ENCODE measurements at regions not wholly inside any gene's neighbourhood (a gene's known extent, or its start where the extent isn't known, plus 50 kb on each side); places are given as distances from the start of the nearest gene placed in this dataset.
"Not testable (repeated sequence)": the region's sequence is repeated elsewhere in the genome, so short reads cannot be mapped to it uniquely, and the experiment has no call there.

DNA sequence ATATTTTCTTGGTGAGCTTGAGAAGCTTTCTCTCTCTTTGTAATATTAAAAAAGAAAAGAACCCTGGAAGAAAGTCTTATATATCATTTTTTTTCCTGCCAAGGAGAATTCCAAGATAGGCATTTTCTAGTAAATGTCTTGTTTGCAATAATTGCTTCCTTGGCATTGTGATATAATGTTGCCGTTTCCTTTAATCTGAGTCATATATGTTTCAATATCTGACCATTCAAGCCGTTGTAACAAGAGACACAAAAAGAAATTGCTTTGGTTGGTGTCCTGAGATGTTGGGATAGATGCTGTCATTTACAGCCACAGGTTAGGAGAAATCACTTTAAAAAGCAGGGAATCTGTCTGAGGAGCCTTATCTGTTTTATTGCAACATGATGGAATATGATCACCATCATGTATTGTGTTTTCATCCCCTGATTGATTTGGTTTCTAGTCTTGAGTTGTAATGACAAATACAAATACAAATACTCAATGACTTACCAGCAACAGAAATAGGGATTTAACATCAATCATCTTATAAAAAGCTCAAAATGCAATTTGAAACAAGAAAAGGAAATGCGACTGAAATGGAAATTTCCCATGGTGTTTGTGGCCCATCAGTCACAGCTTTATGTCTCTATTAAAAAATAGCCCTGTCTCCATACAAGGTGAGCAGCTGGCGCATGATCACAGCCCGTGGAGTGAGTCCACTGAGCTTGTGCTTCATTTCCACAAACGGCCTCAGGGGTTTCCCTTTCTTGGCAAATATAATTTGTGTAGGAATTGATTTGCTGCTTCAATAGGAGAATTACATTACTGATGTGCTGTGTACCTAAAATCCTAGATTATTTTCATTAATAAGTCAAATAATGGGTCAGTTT is 250.1 kb upstream of the TRPC7 start:
- no peak for FAIRE-seq

DNA sequence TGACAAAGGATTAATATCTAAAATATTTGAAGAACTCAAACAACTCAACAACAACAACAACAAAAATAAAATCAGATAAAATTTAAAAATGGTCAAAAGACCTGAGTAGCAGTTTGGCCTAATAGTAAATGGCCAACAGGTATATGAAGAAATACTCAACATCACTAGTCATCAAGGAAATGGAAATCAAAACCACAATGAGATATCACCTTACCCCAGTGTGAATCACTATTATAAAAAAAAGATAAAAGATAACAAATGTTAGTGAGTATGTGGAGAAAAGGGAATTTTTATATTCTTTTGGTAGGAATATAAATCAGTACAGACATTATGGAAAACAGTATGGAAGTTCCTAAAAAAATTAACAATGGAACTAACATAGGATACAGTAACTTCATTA is 247.9 kb upstream of the TRPC7 start:
- FAIRE-seq: no peak

DNA sequence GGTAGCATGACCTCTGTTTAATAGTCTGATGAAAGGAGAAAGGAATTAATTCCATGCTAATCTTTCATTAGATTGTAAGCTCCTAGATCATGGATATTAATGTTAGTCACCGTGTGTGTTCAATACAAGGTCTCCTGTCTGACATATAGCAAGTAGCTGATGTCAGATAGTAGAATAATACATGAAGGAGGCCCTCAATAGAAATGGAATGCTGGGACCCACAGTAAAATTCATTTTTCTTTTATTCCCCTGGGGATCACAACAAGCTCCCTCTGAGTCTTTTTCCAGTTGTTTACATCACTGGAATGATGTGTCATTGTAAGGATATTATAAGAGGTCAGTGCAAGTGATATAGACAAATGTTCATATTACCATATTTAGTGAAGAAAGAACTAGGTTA is 240.3 kb upstream of the TRPC7 start:
- FAIRE-seq: no peak

DNA sequence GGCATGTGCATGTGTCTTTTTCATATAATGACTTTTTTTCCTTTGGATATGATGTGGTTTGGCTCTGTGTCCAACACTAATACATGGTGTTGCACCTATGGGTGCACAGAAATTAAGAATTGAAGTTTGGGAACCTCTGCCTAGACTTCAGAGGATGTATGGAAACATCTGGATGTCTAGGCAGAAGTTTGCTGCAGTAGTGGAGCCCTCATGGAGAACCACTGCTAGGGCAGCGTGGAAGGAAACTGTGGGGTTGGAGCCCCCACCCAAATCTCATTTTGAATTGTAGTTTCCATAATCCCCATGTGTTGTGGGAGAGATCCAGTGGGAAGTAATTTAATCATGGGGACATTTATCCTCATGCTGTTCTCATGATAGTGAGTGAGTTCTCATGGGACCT is 235.0 kb upstream of the TRPC7 start:
- FAIRE-seq: no peak

DNA sequence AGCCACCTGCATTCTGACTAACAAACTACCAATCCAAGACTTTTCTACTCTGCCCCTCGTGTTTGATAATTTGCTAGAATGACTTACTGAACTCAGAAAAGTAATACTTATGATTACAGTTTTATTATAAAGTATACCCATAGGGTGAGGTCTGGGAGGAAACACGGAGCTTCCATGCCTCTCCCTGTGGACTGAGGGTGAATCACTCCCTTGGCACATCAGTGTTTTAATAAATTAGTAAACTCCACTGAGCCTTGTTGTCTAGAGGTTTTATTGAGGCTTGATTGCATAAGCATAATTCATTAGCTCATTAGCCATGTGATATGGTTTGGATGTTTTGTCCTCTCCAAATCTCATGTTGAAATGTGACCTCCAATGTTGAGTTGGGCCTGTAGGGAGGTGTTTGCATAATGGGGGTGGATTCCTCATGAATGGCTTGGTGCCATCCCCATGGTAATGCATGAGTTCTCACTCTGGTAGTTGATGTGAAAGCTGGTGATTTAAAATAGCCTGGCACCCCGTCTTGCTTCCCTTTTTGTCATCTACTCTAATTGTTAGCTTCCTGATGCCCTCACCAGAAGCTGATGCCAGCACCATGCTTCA is 233.6 kb upstream of the TRPC7 start:
- no peak for FAIRE-seq

DNA sequence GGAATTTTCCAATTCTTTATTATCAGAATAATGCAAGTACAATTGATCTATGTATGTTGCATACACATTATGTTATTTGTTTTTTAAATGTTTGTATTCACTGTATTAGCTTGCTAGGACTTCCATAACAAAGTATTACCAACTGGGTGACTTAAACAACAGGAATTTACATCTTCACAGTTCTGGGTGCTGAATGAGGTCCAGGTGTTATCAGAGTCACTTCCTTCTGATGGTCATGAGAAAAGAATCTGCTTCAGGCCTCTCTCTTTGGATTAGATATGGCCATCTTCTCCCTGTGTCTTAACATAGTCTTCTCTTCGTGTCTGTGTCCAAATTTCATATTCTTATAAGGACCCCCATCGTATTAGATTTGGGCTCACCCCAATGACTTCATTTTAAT is 229.1 kb upstream of the TRPC7 start:
- FAIRE-seq: no peak

DNA sequence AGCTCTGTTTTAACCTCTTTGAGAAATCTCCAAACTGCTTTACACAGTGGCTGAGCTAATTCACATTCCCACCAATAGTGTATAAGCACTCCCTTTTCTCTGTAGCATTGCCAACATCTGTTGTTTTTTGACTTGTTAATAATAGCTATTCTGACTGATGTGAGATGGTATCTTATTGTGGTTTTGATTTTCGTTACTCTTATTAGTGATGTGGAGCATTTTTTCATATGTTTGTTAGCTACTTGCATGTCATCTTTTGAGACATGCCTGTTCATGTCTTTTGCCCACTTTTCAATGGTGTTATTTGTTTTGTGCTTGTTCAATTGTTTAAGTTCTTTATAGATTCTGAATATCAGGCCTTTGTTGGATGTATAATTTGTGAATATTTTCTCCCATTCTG is 225.2 kb upstream of the TRPC7 start:
- no peak for FAIRE-seq

DNA sequence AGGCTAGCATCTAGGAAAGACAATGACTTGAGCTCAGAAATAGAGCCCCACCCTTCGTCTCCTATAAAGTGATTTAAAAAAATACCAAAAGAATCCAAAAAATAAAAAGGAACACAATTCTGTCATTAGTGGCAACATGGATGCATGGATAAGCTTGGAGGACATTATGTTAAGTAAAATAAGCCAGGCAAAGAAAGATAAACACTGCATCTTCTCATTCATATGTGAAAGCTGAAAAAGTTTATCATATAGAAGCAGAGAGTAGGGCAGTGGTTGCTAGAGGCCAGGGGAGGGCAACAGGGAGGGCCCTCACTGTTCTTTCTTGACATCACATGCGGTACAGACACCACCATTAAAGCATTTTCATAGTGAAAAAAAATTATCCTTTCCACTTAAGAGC is 220.9 kb upstream of the TRPC7 start:
- FAIRE-seq: no peak

DNA sequence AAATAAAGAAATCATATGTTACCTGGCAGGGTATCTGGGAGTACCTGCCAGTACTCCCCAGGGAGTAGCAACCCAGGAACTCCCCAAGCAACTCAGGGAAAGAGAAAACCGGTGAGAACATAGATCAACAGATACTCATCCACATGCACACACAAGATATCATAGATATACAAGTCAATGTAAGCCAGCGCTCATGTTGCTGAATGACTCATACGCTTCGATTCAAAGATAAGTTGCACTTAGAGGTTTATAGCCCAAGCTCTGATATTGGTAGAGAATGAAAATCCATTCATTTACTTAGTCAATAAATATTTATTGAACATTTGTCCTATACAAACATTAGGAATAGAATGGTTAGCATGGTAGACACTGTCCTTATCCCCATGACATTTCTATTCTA is 219.1 kb upstream of the TRPC7 start:
- no peak for FAIRE-seq

DNA sequence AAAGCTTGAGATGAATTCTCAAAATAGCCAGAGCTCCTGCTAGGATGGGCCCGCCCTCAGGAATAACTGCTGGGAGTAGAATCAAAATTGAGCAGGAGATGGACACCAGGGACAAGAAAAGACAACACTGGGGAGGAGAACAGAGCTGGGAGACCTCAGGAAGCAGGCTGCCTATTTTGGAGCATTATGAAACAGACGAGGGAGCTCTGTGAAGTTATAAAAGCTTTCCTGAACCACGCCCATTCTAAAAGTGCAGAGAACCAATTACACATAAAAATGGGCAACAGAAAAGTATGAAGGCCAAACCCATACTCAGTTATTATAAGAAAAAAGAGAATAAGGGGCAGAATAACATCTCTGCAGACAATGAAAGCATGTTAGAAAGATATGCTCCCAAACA is 213.9 kb upstream of the TRPC7 start:
- no peak for FAIRE-seq

DNA sequence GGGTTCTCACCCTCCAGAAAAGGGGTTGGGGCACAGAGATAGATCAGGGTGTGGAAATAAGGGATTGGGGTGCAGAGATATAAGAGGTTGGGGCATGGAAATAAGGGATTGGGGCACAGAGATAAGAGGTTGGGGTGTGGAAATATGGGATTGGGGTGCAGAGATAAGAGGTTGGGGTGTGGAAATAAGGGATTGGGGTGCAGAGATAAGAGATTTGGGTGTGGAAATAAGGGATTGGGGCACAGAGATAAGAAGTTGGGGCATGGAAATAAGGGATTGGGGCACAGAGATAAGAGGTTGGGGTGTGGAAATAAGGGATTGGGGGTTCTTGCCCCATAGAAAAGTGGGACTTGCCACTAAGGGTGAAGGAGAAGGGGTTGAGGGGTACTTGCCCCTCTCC is 204.5 kb upstream of the TRPC7 start:
- FAIRE-seq: not testable (repeated sequence)

DNA sequence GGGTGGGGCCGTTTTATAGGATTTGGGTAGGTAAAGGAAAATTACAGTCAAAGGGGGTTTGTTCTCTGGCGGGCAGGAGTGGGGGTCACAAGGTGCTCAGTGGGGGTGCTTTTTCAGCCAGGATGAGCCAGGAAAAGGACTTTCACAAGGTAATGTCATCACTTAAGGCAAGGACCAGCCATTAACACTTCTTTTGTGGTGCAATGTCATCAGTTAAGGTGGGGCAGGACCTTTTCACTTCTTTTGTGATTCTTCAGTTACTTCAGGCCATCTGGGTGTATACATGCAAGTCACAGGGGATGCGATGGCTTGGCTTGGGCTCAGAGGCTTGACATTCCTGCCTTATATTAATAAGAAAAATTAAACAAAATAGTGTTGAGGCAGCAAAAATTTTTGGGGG is 200.1 kb upstream of the TRPC7 start:
- FAIRE-seq: not testable (repeated sequence)

DNA sequence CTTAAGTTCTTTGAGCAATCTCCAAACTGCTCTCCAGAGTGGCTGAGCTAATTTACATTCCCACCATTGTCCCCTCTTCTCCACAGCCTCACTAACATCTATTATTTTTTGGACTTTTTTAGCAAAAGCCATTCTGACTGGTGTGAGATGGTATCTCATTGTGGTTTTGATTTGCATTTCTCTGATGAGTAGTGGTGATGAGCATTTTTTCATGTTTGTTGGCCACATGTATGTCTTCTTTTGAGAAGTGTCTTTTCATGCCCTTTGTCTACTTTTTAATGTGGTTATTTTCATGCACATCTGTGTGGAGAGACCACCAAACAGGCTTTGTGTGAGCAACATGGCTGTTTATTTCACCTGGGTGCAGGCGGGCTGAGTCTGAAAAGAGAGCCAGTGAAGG is 199.7 kb upstream of the TRPC7 start:
- FAIRE-seq: not testable (repeated sequence)

DNA sequence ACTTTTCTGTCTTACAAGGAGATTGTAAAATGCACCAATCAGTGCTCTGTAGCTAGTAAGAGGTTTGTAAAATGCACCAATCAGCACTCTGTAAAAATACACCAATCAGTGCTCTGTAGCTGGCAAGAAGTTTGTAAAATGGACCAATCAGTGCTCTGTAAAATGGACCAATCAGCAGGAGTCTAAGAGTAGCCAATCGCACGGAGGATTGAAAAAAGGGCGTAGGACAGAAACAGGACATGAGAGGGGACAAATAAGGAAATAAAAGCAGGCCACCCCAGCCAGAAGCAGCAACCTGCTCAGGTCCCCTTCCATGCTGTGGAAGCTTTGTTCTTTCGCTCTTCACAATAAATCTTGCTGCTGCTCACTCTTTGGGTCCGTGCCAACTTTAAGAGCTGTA is 199.1 kb upstream of the TRPC7 start:
- not testable (repeated sequence) for FAIRE-seq

DNA sequence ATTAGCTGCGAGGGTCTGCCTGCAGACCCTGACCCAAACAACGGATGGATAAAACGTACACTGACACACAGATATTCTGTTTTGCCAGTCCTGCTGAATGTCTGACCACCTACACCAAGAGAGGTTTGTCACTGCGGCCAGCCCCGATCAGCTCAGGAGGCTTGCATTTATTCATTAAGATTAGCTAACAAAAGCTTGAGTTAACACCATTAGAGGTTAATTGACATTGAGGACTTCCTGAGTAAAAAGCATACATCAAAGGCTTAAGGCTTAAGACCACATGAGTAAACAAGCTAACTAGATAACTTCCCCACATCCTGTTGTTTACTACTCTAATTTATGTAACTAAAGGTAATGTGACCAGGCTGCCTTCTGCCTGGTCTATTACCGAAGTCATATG is 198.1 kb upstream of the TRPC7 start:
- FAIRE-seq: no peak

DNA sequence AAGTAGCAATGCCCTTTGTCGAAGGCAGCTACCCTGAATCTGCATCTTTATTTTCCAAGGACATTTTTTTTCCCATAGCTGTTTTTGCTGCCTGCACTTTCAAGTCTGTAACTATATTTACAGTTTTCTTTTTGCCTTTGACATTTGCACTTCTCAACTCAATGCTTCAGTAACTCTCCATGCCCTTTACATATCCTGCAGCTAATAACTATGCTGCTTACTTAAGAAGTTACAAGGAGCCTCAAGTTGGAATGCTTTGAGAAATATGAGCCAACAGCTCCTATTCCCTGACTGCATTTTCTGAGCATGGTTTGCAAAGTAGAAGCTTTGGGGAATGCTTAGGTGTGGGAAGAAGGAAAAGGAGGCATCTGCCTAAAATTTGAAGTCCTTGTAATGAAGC is 194.8 kb upstream of the TRPC7 start:
- no peak for FAIRE-seq

DNA sequence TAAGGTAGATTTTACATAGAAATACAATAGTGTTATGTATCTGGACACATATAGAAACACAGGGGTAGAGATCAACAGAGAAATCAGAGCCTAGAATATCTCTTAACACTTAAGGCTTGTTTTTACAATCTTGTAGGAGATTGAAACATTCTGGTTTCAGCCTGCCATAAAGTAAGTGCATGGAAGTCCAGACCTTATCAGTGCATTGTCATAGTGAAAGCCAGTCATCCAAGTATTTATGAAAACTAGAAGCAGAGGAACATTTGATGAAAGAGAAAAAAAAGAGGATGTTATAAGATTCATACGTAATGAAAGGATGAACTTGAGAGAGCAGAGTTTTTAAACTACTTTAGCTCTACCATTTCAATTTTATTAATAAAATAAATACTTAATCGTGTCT is 194.3 kb upstream of the TRPC7 start:
- FAIRE-seq: no peak

DNA sequence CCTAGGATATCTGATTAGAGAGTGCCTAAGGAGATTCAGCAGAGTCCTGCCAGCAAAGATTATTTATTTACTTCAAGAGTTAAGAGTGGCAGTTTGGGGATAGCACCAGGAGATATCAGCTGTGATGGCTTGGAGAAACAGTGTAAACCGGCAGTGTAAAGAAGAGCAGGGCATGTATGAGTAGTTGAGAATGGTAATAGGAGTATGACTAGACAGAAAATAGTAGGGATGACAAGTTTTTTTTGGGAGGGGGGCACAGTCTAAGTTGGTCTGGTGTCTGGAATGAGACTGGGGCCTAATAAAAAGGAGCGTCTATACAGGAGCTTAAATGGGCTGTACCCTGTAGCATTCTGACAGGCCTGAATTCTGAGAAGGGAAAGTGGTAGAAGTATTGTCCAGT is 181.8 kb upstream of the TRPC7 start:
- not testable (repeated sequence) for FAIRE-seq

DNA sequence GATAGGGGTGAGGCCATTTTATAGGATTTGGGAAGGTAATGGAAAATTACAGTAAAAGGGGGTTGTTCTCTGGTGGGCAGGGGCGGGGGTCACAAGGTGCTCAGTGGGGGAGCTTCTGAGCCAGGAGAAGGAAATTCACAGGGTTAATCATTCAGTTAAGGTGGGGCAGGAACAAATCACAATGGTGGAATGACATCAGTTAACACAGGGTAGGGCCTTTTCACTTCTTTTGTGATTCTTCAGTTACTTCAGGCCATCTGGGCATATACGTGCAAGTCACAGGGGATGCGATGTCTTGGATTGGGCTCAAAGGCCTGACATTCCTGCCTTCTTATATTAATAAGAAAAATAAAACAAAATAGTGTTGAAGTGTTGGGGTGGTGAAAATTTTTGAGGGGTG is 181.1 kb upstream of the TRPC7 start:
- not testable (repeated sequence) for FAIRE-seq

DNA sequence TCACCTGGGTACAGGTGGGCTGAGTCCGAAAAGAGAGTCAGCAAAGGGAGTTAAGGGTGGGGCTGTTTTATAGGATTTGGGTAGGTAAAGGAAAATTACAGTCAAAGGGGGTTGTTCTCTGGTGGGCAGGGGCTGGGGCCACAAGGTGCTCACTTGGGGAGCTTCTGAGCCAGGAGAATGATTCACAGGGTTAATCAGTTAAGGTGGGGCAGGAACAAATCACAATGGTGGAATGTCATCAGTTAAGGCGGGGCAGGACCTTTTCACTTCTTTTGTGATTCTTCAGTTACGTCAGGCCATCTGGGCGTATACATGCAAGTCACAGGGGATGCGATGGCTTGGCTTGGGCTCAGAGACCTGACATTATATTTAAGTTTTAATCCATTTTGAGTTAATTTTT is 179.7 kb upstream of the TRPC7 start:
- not testable (repeated sequence) for FAIRE-seq

DNA sequence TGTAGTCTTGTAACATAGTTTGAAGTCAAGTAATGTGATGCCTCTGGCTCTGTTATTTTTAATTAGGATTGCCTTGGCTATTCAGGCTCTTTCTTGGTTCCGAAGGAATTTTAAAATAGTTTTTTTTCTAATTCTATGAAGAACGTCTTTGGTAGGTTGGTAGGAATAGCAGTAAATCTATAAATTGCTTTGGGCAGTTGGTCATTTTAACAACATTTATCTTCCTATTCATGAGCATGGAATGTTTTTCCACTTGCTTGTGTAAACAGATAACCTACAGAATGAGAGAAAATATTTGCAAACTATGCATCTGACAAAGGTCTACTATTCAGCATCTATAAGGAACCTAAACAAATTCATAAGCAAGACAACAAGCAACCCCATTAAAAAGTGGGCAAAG is 173.2 kb upstream of the TRPC7 start:
- FAIRE-seq: no peak

DNA sequence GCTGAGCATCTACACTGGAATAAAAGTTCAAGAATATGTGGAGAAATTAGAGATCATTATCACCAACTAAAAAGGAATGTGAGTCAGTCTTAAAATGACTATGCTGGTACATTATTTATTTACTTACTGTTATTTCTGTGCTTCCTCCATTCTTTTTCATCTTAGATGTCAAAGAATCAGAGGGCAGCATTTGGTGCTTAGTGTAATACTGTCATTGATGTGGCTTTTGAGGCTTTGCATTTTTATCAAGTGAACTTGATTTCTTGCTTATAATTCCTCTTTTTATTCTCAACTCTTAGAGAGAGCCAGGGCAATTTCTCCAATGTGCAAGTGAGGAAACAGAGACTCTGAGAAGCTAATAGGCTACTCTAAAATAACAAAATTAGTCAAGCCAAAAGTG is 163.7 kb upstream of the TRPC7 start:
- FAIRE-seq: no peak

DNA sequence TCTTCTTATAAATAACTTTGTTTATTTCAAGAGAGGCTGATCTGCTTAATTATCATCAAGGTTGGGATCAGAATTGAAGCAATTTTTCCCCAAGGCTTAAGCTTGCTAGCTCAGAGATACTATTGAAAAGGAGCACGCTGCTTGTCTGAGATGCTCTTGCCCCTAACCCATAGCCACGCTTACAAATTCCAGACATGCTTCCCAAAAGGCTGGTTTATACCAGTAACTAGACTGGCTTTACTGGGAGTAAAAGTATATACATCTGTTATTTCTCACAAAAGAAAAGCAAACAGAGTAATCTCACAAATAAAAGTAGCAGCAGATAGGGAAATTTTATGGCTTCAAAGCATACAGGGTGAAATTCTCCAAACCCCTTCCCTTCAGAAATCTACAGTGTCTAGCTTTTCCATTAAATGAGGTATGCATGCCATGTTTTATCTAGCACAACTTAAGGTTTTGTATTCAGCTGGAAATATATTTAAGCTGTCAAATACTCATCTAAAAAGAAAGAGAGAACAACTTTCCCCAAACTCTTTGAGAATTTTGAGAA is 163.2 kb upstream of the TRPC7 start:
- FAIRE-seq: no peak

DNA sequence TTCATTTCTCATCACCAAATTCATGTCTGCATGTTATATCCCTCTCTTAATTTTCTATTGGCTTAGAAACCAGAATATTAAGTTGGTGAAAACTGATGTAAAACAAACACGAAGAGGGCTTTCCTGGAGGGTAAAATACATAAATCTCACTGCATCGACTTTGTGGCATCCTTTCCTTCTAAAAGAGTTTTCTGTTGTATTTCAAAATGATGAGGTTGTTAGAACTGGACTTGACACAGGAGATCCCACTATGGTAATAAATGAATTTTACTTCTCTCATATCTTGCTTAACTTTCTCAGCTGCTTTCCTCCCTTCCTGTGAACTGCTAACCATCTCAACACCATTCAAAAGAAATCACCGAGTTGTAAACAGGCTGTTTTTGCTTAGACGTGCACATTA is 162.0 kb upstream of the TRPC7 start:
- FAIRE-seq: no peak

DNA sequence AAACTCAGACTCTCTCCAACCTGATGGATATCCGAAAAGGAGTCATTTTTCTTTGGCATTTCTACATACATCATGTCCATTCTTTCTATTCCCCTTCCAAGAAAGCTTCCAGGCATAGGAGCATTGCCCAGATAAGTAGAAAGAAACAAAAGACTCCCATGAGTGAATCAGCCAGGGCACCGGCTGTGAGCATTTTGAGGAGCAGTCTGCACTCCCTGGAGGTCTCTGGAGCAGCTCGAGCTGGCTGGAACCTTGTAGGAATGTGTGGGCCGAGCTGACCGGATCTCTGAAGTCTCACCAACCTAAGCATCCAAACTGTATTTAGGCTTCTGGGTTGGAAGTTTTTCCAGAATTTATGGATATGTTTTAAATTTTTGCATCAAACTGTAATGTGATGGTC is 161.4 kb upstream of the TRPC7 start:
- FAIRE-seq: no peak

All from G401.6 (cell line).